ENCODE measurements at regions not wholly inside any gene's neighbourhood (a gene's known extent, or its start where the extent isn't known, plus 50 kb on each side); places are given as distances from the start of the nearest gene placed in this dataset.

DNA sequence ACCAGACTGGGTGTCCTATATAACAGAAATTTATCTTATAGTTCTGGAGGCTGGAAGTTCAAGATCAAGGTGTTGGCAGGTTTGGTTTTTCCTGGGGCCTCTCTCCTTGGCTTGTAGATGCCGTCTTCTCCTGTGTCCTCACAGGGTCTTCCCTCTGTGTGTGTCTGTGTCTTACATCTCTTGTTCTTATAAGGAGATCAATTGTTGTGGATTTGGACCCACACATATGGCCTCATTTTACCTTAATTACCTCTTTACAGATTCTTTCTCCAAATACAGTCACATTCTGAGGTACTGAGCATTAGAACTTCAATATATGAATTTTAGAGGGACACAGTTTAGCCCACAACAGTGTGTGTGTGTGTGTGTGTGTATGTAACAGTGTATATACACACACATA, 74.5 kb downstream of the EDN1 start:
- TF ChIP-seq, protein P1, sequence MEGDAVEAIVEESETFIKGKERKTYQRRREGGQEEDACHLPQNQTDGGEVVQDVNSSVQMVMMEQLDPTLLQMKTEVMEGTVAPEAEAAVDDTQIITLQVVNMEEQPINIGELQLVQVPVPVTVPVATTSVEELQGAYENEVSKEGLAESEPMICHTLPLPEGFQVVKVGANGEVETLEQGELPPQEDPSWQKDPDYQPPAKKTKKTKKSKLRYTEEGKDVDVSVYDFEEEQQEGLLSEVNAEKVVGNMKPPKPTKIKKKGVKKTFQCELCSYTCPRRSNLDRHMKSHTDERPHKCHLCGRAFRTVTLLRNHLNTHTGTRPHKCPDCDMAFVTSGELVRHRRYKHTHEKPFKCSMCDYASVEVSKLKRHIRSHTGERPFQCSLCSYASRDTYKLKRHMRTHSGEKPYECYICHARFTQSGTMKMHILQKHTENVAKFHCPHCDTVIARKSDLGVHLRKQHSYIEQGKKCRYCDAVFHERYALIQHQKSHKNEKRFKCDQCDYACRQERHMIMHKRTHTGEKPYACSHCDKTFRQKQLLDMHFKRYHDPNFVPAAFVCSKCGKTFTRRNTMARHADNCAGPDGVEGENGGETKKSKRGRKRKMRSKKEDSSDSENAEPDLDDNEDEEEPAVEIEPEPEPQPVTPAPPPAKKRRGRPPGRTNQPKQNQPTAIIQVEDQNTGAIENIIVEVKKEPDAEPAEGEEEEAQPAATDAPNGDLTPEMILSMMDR (IDR thresholded peaks at IDR 0.05; ENCODE audit: low read length), result no peak
- TF ChIP-seq EZH2 (IDR thresholded peaks at IDR 0.05; ENCODE audit: borderline replicate concordance, low read length), result no peak
